ENCODE measurements at regions not wholly inside any gene's neighbourhood (a gene's known extent, or its start where the extent isn't known, plus 50 kb on each side); places are given as distances from the start of the nearest gene placed in this dataset.

DNA sequence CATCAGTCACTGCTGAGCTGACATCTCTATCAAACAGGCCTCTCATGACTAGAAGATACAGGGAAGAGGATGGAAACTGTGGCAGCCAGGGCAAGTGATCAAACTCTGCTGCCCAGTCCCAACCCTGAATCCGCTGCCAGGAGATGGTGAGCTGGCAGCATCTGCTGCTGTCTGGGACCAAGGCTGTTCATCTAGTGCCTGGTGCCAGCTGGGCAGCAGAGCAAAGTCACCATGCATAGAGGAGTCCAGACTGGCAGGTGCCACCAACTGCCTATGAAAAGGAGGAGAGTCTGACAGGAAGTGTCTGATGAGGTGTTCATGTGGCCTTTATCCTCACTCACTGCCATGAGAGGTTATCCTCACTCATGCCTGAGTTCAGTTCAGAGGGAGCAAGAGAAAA, 518.9 kb downstream of the MID1IP1 start:
- no peak for TF ChIP-seq ATF7 (IDR thresholded peaks at IDR 0.05)
- no peak for TF ChIP-seq CHD2 (IDR thresholded peaks at IDR 0.05; ENCODE audit: low read depth, low read length)
- no peak for TF ChIP-seq MYC (IDR thresholded peaks at IDR 0.05; ENCODE audit: low read depth, low read length)
- no peak for TF ChIP-seq MYC (CRISPR knock-in tag; IDR thresholded peaks at IDR 0.05; ENCODE audit: borderline replicate concordance, low read depth)
- TF ChIP-seq, protein P1, sequence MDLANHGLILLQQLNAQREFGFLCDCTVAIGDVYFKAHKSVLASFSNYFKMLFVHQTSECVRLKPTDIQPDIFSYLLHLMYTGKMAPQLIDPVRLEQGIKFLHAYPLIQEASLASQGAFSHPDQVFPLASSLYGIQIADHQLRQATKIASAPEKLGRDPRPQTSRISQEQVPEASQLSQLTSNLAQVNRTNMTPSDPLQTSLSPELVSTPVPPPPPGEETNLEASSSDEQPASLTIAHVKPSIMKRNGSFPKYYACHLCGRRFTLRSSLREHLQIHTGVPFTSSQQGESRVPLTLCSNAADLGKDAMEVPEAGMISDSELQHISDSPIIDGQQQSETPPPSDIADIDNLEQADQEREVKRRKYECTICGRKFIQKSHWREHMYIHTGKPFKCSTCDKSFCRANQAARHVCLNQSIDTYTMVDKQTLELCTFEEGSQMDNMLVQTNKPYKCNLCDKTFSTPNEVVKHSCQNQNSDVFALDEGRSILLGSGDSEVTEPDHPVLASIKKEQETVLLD (IDR thresholded peaks at IDR 0.05), result no peak
- TF ChIP-seq, protein P2, sequence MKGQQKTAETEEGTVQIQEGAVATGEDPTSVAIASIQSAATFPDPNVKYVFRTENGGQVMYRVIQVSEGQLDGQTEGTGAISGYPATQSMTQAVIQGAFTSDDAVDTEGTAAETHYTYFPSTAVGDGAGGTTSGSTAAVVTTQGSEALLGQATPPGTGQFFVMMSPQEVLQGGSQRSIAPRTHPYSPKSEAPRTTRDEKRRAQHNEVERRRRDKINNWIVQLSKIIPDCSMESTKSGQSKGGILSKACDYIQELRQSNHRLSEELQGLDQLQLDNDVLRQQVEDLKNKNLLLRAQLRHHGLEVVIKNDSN (CRISPR knock-in tag; IDR thresholded peaks at IDR 0.05), result no peak
- TF ChIP-seq, protein P3, sequence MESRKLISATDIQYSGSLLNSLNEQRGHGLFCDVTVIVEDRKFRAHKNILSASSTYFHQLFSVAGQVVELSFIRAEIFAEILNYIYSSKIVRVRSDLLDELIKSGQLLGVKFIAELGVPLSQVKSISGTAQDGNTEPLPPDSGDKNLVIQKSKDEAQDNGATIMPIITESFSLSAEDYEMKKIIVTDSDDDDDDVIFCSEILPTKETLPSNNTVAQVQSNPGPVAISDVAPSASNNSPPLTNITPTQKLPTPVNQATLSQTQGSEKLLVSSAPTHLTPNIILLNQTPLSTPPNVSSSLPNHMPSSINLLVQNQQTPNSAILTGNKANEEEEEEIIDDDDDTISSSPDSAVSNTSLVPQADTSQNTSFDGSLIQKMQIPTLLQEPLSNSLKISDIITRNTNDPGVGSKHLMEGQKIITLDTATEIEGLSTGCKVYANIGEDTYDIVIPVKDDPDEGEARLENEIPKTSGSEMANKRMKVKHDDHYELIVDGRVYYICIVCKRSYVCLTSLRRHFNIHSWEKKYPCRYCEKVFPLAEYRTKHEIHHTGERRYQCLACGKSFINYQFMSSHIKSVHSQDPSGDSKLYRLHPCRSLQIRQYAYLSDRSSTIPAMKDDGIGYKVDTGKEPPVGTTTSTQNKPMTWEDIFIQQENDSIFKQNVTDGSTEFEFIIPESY (CRISPR knock-in tag; IDR thresholded peaks at IDR 0.05), result no peak
- TF ChIP-seq, protein P4, sequence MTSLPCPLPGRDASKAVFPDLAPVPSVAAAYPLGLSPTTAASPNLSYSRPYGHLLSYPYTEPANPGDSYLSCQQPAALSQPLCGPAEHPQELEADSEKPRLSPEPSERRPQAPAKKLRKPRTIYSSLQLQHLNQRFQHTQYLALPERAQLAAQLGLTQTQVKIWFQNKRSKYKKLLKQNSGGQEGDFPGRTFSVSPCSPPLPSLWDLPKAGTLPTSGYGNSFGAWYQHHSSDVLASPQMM (CRISPR knock-in tag; IDR thresholded peaks at IDR 0.05), result no peak
- no peak for TF ChIP-seq SMARCE1 (IDR thresholded peaks at IDR 0.05)
- TF ChIP-seq RAD21 (CRISPR knock-in tag; conservative IDR thresholded peaks at IDR 0.05 in 1 of 2, IDR thresholded peaks at IDR 0.05 in 1 of 2), result no peak
- TF ChIP-seq, protein P5, sequence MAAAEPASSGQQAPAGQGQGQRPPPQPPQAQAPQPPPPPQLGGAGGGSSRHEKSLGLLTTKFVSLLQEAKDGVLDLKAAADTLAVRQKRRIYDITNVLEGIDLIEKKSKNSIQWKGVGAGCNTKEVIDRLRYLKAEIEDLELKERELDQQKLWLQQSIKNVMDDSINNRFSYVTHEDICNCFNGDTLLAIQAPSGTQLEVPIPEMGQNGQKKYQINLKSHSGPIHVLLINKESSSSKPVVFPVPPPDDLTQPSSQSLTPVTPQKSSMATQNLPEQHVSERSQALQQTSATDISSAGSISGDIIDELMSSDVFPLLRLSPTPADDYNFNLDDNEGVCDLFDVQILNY (CRISPR knock-in tag; IDR thresholded peaks at IDR 0.05), result no peak
